A673 (cell line): ENCODE measurements at regions not wholly inside any gene's neighbourhood (a gene's known extent, or its start where the extent isn't known, plus 50 kb on each side); places are given as distances from the start of the nearest gene placed in this dataset.

ENCODE experiments used
- EZH2 ChIP-seq: fragments of 200-600 bp; sonication (generic); IDR thresholded peaks from 2 replicates; pipeline ENCODE4 v1.6.1; 2017; ENCODE audit warnings: borderline replicate concordance, low read depth, mild to moderate bottlenecking, mixed read lengths, antibody characterized with exemption, low read length; ENCODE audit not compliant: poor library complexity, severe bottlenecking
- TF ChIP-seq, protein P1 (sequence below): fragments of 300-800, 200-600 bp; sonication (generic); conservative IDR thresholded peaks from 2 replicates; pipeline ENCODE4 v1.5.1; 2017; ENCODE audit warnings: low read depth, mild to moderate bottlenecking, antibody characterized with exemption, low read length, moderate library complexity, mixed read lengths

DNA sequence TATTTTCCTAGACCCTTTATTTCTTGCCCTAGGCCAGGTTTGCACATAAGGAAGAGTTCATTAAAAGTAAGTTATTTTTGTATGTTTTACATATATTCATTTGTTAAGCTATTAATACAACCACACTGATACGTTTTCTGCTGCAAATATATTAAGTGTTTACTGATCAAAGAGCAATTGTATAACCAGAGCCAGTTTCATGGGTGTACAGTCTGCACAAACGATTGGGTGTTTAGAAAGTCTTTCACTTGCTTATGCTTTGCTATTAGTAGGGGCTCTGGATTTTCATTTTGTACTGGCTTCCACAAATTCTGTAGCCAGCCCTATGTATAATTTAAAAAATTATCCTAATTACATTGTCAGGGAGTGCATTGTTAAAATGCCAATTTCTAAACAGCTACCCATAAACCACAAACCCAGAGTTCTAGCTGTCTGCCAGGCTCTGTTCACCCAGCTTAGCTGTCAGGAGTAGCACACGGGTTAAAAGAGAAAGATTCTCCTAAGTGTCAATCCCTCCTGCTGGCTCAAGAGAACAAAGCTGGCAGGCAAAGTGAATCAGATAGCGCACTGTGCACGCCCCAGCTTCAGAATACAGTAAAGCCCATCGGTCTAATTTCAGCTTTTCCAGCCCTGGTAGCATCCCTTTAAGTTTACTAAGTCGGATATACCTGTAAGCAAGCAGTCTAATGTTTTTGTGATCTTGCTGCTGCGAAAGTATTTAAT, 151.0 kb upstream of the LMO3 start:
- TF ChIP-seq, protein P1, sequence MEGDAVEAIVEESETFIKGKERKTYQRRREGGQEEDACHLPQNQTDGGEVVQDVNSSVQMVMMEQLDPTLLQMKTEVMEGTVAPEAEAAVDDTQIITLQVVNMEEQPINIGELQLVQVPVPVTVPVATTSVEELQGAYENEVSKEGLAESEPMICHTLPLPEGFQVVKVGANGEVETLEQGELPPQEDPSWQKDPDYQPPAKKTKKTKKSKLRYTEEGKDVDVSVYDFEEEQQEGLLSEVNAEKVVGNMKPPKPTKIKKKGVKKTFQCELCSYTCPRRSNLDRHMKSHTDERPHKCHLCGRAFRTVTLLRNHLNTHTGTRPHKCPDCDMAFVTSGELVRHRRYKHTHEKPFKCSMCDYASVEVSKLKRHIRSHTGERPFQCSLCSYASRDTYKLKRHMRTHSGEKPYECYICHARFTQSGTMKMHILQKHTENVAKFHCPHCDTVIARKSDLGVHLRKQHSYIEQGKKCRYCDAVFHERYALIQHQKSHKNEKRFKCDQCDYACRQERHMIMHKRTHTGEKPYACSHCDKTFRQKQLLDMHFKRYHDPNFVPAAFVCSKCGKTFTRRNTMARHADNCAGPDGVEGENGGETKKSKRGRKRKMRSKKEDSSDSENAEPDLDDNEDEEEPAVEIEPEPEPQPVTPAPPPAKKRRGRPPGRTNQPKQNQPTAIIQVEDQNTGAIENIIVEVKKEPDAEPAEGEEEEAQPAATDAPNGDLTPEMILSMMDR = no peak
- TF ChIP-seq EZH2 = no peak
